Natural killer cell (primary cell): ENCODE measurements at regions not wholly inside any gene's neighbourhood (a gene's known extent, or its start where the extent isn't known, plus 50 kb on each side); places are given as distances from the start of the nearest gene placed in this dataset.

Experiments
- ATAC-seq, 3 donors: fragments of 150-1000 bp in 2 of 3; fragments of 200-7000 bp in 1 of 3; cut with Tn5 transposase; 1 replicate in 1 of 3; 2 replicates in 2 of 3; pipeline ENCODE4 v1.10.0; 2021; ENCODE audit warnings: mild to moderate bottlenecking in 2 of 3, moderate library complexity in 2 of 3
- DNase-seq, 2 donors: peaks; one replicate each; pipeline versions ENCODE4 v3.0.0 to v3.0.0-alpha.2; 2013 to 2021; ENCODE audit warnings: mixed read lengths in 1 of 2
- H3K27ac ChIP-seq: one replicate; pipeline ENCODE4 v1.5.1; 2013; ENCODE audit warnings: mild to moderate bottlenecking, low read length
- H3K27me3 ChIP-seq: one replicate; pipeline ENCODE4 v1.6.1; 2013; ENCODE audit warnings: low read length; ENCODE audit not compliant: control insufficient read depth, insufficient read depth
- H3K36me3 ChIP-seq: one replicate; pipeline ENCODE4 v1.6.1; 2013; ENCODE audit warnings: low read length; ENCODE audit not compliant: control insufficient read depth, insufficient read depth
- H3K4me1 ChIP-seq: one replicate; pipeline ENCODE4 v1.6.1; 2013; ENCODE audit warnings: low read length; ENCODE audit not compliant: control insufficient read depth, insufficient read depth
- H3K4me3 ChIP-seq: one replicate; pipeline ENCODE4 v1.5.1; 2013; ENCODE audit warnings: low read length
- H3K9me3 ChIP-seq: one replicate; pipeline ENCODE4 v1.6.1; 2013; ENCODE audit warnings: low read length; ENCODE audit not compliant: control insufficient read depth, insufficient read depth
- H3K27ac Mint-ChIP-seq, 2 donors: one replicate each; pipeline ENCODE4 v1.8.0; 2022; ENCODE audit warnings: mild to moderate bottlenecking in 2 of 2, mixed read lengths in 2 of 2, moderate library complexity in 1 of 2
- H3K27me3 Mint-ChIP-seq, 2 donors: one replicate each; pipeline ENCODE4 v1.8.0; 2022; ENCODE audit warnings: low read depth in 2 of 2, mixed read lengths in 2 of 2
- H3K36me3 Mint-ChIP-seq: one replicate; pipeline ENCODE4 v1.8.0; 2022; ENCODE audit warnings: mixed read lengths
- H3K4me1 Mint-ChIP-seq, 2 donors: one replicate each; pipeline ENCODE4 v1.8.0; 2022; ENCODE audit warnings: mixed read lengths in 2 of 2
- H3K4me3 Mint-ChIP-seq: one replicate; pipeline ENCODE4 v1.8.0; 2022; ENCODE audit warnings: mild to moderate bottlenecking, moderate library complexity, mixed read lengths
- H3K9me3 Mint-ChIP-seq, 2 donors: one replicate each; pipeline ENCODE4 v1.8.0; 2022; ENCODE audit warnings: mixed read lengths in 2 of 2
- CTCF ChIP-seq: fragments of 200-600 bp; IDR thresholded peaks from one replicate; pipeline ENCODE4 v1.8.0; 2022; ENCODE audit warnings: antibody characterized with exemption
- WGBS: methylation state at CpG from one replicate; pipeline ENCODE4 v1.1.7; 2013; ENCODE audit warnings: missing lambda C conversion rate; ENCODE audit not compliant: insufficient coverage; 5-methylcytosine and 5-hydroxymethylcytosine counted together
- intact Hi-C: fragments of 100-400 bp; cut with micrococcal nuclease; formaldehyde crosslinking; loops from one replicate; pipeline ENCODE4 v1.14.2; 2022

GRCh38 chr4:130336585-130337217, 1240.7 kb downstream of the C4orf33 start:
- Mint-ChIP-seq H3K9me3 (peaks cover 7% of the 10 kb centered on the region in 2 donors), H3K27me3 (no peaks in the 10 kb centered on the region), H3K36me3 (no peaks in the 10 kb centered on the region), H3K27ac (no peak overlapping the region), H3K4me3 (no peak overlapping the region), H3K4me1 (no peaks in the 10 kb centered on the region)
- H3K27ac ChIP-seq, result no peak overlapping the region
- intact Hi-C loops, result no loop called here
- 77% methylated on average over 4 of the region's 5 CpGs for WGBS
- TF ChIP-seq CTCF, result no peak
- no peak overlapping the region for H3K4me3 ChIP-seq
- peak in 1 of 3 donors; percentile 5 for ATAC-seq
- no peaks in the 10 kb centered on the region for H3K36me3 ChIP-seq
- no peaks in the 10 kb centered on the region for H3K4me1 ChIP-seq
- no peak for DNase-seq
- H3K27me3 ChIP-seq, result no peaks in the 10 kb centered on the region
- no peaks in the 10 kb centered on the region for H3K9me3 ChIP-seq

GRCh38 chr4:130338851-130339250, 1242.9 kb downstream of the C4orf33 start:
- Histone ChIP-seq H3K27me3 (no peaks in the 10 kb centered on the region), H3K4me1 (no peaks in the 10 kb centered on the region), H3K36me3 (no peaks in the 10 kb centered on the region), H3K4me3 (no peak overlapping the region), H3K27ac (no peak overlapping the region), H3K9me3 (no peaks in the 10 kb centered on the region)
- no peak for TF ChIP-seq CTCF
- H3K27me3 Mint-ChIP-seq, result no peaks in the 10 kb centered on the region
- H3K27ac Mint-ChIP-seq, result no peak overlapping the region
- 64% methylated on average over 1 of the region's 1 CpG for WGBS
- H3K4me3 Mint-ChIP-seq, result no peak overlapping the region
- intact Hi-C loops, result no loop called here
- peaks cover 7% of the 10 kb centered on the region in 2 donors for H3K9me3 Mint-ChIP-seq
- H3K36me3 Mint-ChIP-seq, result no peaks in the 10 kb centered on the region
- no peaks in the 10 kb centered on the region for H3K4me1 Mint-ChIP-seq
- no peak for DNase-seq
- no peak for ATAC-seq

GRCh38 chr4:130349745-130350144, 1253.8 kb downstream of the C4orf33 start:
- 91% methylated on average over 7 of the region's 7 CpGs for WGBS
- no peak overlapping the region for H3K4me3 Mint-ChIP-seq
- intact Hi-C loops, result no loop called here
- no peak overlapping the region for H3K4me3 ChIP-seq
- no peak for TF ChIP-seq CTCF
- no peaks in the 10 kb centered on the region for H3K4me1 Mint-ChIP-seq
- no peaks in the 10 kb centered on the region for H3K36me3 ChIP-seq
- H3K4me1 ChIP-seq, result no peaks in the 10 kb centered on the region
- H3K27ac Mint-ChIP-seq, result no peak overlapping the region
- no peaks in the 10 kb centered on the region for H3K27me3 Mint-ChIP-seq
- DNase-seq (no peak), ATAC-seq (no peak)
- no peaks in the 10 kb centered on the region for H3K9me3 ChIP-seq
- no peaks in the 10 kb centered on the region for H3K27me3 ChIP-seq
- no peaks in the 10 kb centered on the region for H3K36me3 Mint-ChIP-seq
- H3K27ac ChIP-seq, result no peak overlapping the region
- H3K9me3 Mint-ChIP-seq, result peaks cover 4 to 8% of the 10 kb centered on the region in 2 donors

- WGBS, result 78% methylated on average over 1 of the region's 1 CpG
- Histone ChIP-seq H3K9me3 (no peaks in the 10 kb centered on the region), H3K27ac (no peak overlapping the region), H3K4me3 (no peak overlapping the region), H3K27me3 (no peaks in the 10 kb centered on the region), H3K36me3 (no peaks in the 10 kb centered on the region), H3K4me1 (no peaks in the 10 kb centered on the region)
- H3K9me3 Mint-ChIP-seq, result peaks cover 0 to 3% of the 10 kb centered on the region in 2 donors
- no peaks in the 10 kb centered on the region for H3K4me1 Mint-ChIP-seq
- no peak overlapping the region for H3K27ac Mint-ChIP-seq
- ATAC-seq (no peak), DNase-seq (no peak)
- no peaks in the 10 kb centered on the region for H3K27me3 Mint-ChIP-seq
- no peaks in the 10 kb centered on the region for H3K36me3 Mint-ChIP-seq
- no peak for TF ChIP-seq CTCF
- H3K4me3 Mint-ChIP-seq, result no peak overlapping the region
- intact Hi-C loops, result no loop called here
These were observed 1260.9 kb downstream of the C4orf33 start for GRCh38 chr4:130356873-130357272.
